Choroid plexus epithelial cell (primary cell): ENCODE measurements at regions not wholly inside any gene's neighbourhood (a gene's known extent, or its start where the extent isn't known, plus 50 kb on each side); places are given as distances from the start of the nearest gene placed in this dataset.

Experiments
- DNase-seq: peaks from one replicate; pipeline ENCODE4 v3.0.0-alpha.2; 2010; ENCODE audit warnings: low read depth
- H3K4me3 ChIP-seq: 2 replicates; pipeline ENCODE4 v1.5.1; 2011; ENCODE audit warnings: low read depth, mild to moderate bottlenecking, control low read depth, low read length, moderate library complexity
- CTCF ChIP-seq: conservative IDR thresholded peaks from 2 replicates; pipeline ENCODE4 v1.5.1; 2011; ENCODE audit warnings: low read depth, mild to moderate bottlenecking, control low read depth, inconsistent platforms, low read length, moderate library complexity

GRCh38 chr10:78335371-78335690 lies 301.7 kb downstream of the RPS24 start:
- no peak for TF ChIP-seq CTCF
- no peak overlapping the region for H3K4me3 ChIP-seq
- no peak for DNase-seq

- peak; percentile 5 for DNase-seq
- TF ChIP-seq CTCF: no peak
- H3K4me3 ChIP-seq: no peak overlapping the region
Observed at GRCh38 chr10:78335691-78336401, 302.2 kb downstream of the RPS24 start.

- TF ChIP-seq CTCF: no peak
- peak; percentile 54 for DNase-seq
- H3K4me3 ChIP-seq: no peak overlapping the region
Observed at GRCh38 chr10:78336402-78336791, 302.7 kb downstream of the RPS24 start.

GRCh38 chr10:78337016-78337415 lies 303.4 kb downstream of the RPS24 start:
- DNase-seq: no peak
- no peak for TF ChIP-seq CTCF
- no peak overlapping the region for H3K4me3 ChIP-seq

GRCh38 chr10:78337646-78338391 lies 304.2 kb downstream of the RPS24 start:
- DNase-seq: no peak
- no peak overlapping the region for H3K4me3 ChIP-seq
- TF ChIP-seq CTCF: no peak

- no peak overlapping the region for H3K4me3 ChIP-seq
- TF ChIP-seq CTCF: no peak
- DNase-seq: no peak
Observed at GRCh38 chr10:78338717-78339116, 305.1 kb downstream of the RPS24 start.

GRCh38 chr10:78339251-78339650 lies 305.6 kb downstream of the RPS24 start:
- TF ChIP-seq CTCF: no peak
- no peak overlapping the region for H3K4me3 ChIP-seq
- no peak for DNase-seq
